ENCODE measurements at regions not wholly inside any gene's neighbourhood (a gene's known extent, or its start where the extent isn't known, plus 50 kb on each side); places are given as distances from the start of the nearest gene placed in this dataset.
"Not testable (repeated sequence)": the region's sequence is repeated elsewhere in the genome, so short reads cannot be mapped to it uniquely, and the experiment has no call there.

DNA sequence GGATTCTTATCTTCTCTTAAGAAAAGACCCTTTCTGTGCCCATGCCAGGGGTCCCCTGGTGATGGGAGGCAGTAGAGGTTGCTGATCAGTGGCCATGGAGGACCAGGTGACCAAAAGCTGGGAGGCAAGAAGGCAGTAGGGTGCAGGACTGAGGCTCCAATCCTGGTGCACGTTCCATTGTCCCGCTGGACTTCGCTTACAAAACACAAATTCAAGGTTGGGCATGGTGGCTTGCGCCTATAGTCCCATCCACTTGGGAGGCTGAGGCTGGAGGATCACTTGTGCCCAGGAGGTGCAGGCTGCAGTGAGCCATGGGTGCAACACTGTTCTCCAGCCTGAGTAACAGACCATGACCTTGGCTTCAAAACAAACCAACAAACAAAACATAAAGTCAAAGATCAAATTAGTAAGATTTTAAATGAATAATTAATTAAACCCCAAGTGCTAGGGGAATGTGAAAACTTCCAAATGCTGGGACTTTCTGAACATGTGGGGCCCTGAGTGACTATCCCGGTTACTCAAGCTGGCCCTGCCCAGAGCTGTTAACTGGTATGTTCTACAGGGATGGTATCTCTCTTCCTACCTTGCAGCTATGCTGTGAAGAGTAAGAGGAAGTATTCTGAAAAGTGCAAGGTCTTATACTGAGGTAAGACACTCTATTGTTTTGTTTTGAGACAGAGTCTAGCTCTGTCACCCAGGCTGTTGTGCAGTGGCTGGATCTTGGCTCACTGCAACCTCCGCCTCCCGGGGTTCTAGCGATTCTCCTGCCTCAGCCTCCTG is 97.6 kb downstream of the LYZL2 start:
- DNase-seq = no peak

DNA sequence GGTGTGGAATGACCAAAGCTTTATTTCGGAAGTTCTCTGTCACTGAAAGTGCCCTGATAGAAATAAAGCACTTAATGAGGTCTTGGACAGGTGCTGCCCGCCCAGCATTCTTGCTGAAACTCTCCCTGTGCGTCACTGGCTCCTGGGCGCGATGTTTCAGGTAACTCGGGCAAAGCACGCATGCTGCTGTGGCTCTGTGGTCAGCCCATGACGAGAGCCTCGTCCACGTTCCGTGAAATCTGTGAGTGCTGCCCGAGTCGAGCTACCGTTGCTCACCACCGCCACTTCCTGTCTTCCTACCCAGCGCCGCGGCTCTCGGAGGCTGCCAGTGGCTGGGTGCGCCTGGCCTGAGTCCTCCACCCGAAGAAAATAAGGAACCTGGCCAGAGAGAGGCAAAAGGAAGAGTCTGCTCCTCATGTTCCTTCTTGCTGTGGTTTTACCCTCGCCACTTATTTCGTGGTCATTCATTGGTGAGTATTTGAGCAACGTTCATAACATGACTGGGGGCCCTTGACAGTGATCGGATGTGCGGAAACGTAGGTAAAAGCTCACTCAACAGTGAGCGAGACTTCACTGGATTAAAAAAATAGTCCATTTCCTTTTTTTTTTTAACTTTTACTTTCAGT is 95.5 kb downstream of the MAP3K8 start:
- peak; percentile 49 for DNase-seq

DNA sequence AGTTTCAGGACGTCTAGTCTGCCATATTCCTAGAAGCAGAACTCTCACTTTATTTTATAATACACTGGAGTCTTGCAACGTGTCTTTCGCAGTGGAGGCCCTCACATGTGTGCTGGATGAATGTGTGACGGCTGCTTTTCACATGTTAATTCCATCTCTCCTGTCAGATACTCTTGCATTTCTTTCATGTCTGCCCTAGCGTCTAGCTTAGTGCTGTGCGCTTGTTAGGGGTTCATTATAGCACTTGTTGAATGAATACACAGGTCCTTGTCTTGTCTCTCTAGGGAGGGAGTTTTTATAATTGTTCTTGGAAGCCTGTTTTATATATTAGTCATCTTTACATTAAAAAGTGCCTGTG is 94.4 kb downstream of the MAP3K8 start:
- DNase-seq = no peak

DNA sequence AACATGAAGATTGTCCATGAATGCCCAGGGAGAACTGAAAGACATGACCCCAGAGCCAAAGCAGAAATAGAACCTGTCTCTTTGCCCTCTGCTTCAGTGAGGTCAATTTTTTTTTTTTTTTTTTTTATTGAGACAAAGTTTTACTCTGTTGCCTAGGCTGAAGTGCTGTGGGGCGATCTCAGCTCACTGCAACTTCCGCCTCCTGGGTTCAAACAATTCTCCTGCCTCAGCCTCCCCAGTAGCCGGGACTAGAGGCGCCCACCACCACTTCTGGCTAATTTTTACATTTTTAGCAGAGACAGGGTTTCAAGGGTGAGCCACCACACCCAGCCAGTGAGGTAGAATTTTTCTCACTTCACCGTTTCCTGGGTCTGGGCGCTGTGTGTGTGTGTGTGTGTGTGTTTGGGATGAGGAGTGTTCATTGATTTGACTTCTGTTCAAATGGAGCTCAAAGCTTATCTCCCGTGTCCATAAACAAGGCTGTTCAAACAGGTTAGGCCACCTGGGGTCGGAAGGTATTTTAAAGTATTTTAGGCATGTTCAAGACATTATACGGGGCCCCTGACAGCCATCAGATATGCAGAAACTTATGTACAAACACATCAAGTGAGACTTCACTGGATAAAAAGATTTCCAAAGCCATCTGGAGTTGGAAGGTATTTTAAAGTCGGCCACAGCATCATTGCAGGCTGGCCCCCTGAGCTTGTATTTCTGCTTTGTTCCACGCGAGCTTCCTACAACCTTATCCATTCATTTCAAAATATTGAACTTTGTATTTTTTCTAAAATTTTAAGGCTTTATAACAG is 93.8 kb downstream of the MAP3K8 start:
- DNase-seq = no peak

DNA sequence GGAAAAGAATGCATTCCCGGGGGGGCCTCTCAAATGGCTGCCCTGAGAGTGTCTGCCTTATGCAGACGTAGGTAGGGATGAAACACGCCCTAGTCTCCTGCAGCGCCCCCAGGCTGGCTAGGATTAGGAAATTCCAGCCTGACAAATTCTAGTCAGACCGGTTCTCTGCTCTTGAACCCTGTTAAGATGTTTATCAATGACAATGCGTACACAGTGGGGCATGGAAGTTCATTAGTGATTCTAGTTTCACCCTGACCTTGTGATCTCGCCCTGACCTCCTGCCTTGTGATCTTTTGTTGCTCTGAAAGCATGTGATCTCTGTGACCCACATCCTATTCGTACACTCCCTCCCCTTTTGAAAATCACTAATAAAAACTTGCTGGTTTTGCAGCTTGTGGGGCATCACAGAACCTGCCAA is 88.7 kb downstream of the MAP3K8 start:
- DNase-seq = not testable (repeated sequence)

DNA sequence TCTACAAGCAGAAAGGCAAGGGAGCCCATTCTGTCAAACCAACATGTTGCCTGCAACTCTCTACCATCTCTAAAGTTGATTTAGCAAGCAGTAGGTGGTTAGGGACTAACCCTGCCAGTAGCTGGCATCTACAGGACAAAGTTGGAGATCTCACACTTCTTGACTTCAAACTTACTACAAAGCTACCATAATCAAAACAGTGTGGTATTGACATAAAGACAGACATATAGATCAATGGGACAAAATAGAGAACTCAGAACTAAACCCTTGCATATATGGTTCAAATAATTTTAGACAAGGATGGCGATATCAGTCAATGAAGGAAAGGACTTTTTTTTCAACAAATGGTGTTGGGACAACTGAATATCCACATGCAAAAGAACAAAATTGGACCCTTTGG is 84.9 kb downstream of the MAP3K8 start:
- DNase-seq = no peak

Measured in midbrain (tissue), 1 donor.